Ovary (tissue), 3 donors: ENCODE measurements at regions not wholly inside any gene's neighbourhood (a gene's known extent, or its start where the extent isn't known, plus 50 kb on each side); places are given as distances from the start of the nearest gene placed in this dataset.

ENCODE experiments used
- CTCF ChIP-seq, 3 donors: fragments of 450-650 bp in 2 of 3; fragments of 200-600 bp in 1 of 3; IDR thresholded peaks; one replicate each; pipeline versions ENCODE4 v1.5.1 to v1.8.0; 2016 to 2022; ENCODE audit warnings: antibody characterized with exemption in 3 of 3, mild to moderate bottlenecking in 1 of 3
- POLR2A ChIP-seq: fragments of 450-650 bp; IDR thresholded peaks from one replicate; pipeline ENCODE4 v1.6.1; 2017; ENCODE audit warnings: antibody characterized with exemption, mild to moderate bottlenecking, moderate library complexity
- donor health status: DM: no; HTN: no; CAD: no.

GRCh38 chr13:106042996-106043581 is 492.4 kb downstream of the EFNB2 start:
- TF ChIP-seq CTCF (IDR thresholded peaks at IDR 0.05) (no peak), POLR2A (no peak)
